ENCODE measurements at regions not wholly inside any gene's neighbourhood (a gene's known extent, or its start where the extent isn't known, plus 50 kb on each side); places are given as distances from the start of the nearest gene placed in this dataset.

GRCh38 chr2:65931056-65931455, 498.7 kb upstream of the SPRED2 start:
- TF ChIP-seq CTCF (IDR thresholded peaks at IDR 0.05 in 4 of 5, conservative IDR thresholded peaks at IDR 0.05 in 1 of 5) (no peak), POLR2A (IDR thresholded peaks at IDR 0.05) (no peak)
